ENCODE measurements at regions not wholly inside any gene's neighbourhood (a gene's known extent, or its start where the extent isn't known, plus 50 kb on each side); places are given as distances from the start of the nearest gene placed in this dataset.

DNA sequence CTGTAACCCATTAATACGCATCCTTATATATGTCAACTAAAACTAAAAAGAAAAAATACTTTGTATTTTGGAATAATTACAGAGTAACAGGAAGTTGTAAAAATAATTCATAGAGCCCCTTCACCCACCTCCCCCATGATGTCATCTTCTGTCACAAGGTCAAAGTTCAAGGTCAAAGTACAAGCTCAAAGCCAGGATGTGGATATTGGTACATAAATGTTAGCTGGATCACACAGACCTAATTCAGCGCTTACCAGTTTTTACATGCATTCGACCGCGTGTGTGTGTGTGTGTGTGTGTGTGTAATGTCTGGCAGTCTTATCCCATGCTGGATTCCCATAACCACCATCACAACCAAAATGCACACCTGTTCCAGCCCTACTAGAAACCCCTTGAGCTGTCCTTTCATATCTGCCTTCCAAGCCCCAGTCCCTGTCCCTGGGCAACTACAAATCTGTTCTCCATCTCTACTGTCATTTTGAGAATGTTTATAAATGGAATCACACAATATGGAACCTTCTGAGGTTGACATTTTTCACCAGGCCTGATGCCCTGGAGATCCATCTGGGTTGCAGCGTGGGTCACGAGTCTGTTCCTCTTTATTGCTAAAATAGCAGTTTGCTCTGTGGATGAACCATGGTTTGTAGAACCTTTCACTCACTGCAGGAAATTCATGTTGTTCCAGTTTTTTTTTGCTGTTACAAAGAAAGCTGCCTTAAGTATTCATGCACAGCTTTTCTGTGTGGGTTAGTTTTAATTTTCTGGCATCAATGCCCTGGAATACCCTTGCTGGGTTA is 153.6 kb upstream of the PITRM1 start:
- no peak for TF ChIP-seq POLR2A (IDR thresholded peaks at IDR 0.05)
- TF ChIP-seq, protein P1, sequence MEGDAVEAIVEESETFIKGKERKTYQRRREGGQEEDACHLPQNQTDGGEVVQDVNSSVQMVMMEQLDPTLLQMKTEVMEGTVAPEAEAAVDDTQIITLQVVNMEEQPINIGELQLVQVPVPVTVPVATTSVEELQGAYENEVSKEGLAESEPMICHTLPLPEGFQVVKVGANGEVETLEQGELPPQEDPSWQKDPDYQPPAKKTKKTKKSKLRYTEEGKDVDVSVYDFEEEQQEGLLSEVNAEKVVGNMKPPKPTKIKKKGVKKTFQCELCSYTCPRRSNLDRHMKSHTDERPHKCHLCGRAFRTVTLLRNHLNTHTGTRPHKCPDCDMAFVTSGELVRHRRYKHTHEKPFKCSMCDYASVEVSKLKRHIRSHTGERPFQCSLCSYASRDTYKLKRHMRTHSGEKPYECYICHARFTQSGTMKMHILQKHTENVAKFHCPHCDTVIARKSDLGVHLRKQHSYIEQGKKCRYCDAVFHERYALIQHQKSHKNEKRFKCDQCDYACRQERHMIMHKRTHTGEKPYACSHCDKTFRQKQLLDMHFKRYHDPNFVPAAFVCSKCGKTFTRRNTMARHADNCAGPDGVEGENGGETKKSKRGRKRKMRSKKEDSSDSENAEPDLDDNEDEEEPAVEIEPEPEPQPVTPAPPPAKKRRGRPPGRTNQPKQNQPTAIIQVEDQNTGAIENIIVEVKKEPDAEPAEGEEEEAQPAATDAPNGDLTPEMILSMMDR (IDR thresholded peaks at IDR 0.05), result no peak

Measured in right lobe of liver (tissue), 4 donors.